Activated CD4-positive, alpha-beta T cell treated with anti-CD3 and anti-CD28 coated beads, Interleukin-2, amount 50 U/mL, for 48 hours (primary cell): ENCODE measurements at regions not wholly inside any gene's neighbourhood (a gene's known extent, or its start where the extent isn't known, plus 50 kb on each side); places are given as distances from the start of the nearest gene placed in this dataset.

Experiments
- DNase-seq, 2 experiments: peaks; one replicate each; pipeline ENCODE4 v3.0.0-alpha.2; 2020

DNA sequence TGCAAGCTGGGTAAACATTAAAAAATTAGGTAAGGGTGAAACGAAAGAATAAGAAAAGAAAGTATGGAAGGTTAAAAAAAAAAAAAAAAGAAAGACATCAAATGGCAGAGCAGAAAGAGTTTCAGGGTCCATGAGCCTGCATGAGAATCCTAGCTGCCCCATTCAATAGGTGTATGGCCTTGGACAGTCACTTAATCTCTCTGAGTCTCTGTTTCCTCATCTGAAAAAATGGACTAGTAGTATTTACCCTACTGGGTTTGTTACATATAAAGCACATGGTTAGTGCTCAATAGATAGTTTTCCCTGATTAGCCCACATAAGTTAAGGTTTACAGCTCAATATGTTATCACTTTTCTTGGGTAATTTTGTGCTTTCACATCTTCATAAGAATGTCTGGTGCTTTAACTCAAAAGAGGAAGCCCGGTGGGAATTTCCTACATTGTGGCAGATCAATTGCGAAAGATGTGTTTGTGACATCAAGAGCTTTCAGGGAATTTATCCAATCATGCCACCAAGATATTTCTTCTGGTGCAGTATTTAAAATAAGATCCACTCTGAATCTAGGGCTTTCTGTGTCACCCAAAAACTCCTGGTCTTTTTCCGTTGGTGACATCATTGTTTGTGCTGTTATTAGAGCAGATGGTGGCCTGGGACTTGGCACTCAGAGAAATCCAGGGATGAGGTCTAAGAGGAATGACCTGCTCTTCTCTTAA is 57.2 kb upstream of the UBE2E1 start:
- DNase-seq: no peak

DNA sequence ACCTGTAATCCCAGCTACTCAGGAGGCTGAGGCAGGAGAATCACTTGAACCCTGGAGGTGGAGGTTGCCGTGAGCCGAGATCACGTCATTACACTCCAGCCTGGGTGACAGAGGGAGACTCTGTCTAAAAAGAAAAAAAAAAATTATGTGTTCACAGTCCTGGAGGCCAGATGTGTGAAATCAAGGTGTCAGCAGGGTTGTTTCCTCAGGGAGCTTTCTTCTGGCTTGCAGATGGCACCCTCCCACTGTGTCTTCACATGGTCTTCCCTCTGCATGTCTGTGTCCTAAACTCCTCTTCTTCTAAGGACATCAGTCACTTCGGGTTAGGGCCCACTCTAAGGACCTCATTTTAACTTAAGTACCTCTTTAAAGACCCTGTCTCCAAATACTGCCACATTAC is 56.1 kb upstream of the UBE2E1 start:
- no peak for DNase-seq

DNA sequence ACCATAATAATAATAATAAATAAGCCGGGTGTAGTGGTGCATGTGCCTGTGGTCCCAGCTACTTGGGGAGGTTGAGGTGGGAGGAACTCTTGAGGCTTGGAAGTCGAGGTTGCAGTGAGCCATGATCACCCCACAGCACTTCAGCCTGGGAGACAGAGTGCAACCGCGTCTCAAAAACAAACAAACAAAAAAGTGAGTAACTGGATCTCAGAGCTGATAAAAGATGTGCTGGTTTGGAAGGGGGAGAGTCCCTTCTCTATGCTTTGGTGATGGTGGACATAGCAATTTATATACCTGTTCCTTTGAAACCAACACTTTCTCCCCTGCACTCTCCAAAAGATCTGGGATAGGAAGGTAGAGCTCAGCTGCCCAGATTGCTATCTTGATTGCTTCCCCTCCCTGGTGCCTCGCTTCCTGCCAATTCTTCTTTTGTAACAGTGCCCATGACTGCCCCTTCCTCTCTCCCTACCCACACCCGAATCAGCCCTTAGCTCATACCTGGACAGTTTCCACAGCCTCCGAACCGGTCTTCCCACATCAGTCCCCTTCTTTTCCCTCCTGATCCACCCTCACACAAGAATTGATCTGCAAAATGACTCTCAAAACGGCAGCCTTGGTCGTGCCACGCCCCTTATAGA is 55.1 kb upstream of the UBE2E1 start:
- DNase-seq: no peak

DNA sequence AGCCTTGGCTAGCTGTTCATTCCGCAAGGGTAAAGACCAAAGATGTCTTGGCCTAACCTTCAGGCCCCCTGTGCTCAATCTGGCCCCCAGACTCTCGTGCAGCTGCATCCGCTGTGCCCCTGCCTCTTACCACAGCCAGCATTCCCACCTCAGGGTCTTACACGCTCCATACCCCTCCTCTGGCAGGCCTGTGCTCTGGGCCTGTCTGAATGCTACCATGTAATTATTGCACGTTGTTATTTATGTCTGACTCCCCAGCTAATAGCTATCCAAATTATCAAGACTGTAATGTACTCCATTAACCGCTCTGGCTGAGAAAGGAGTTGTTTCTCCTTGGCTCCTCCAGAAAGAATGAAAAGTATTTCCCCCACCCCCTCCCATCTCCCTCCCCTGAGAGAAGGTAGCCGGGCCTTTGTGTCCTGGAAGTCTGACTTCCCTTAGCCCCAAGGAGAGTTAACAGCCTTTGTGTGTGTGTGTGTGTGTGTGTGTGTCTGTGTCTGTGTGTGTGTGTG is 54.5 kb upstream of the UBE2E1 start:
- DNase-seq: no peak

DNA sequence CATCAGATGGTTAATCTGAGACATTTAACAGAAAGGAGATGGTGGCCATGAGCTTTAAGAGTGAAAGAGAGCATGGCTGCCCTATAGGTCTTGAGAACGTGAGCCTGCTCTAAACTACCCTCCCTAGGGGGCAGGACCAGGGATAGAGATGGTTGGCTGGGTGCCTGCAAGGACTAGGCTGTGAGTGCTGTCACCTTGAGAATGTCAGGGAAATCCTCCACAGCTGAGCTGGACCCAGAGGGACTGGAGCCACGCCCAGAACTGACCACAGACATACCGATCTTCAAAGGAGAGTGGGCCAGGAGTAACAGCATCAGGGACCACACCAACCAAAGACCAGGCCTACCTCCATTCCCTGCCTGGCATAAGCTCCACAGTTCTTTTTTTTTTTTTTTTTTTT is 53.6 kb upstream of the UBE2E1 start:
- DNase-seq: no peak

DNA sequence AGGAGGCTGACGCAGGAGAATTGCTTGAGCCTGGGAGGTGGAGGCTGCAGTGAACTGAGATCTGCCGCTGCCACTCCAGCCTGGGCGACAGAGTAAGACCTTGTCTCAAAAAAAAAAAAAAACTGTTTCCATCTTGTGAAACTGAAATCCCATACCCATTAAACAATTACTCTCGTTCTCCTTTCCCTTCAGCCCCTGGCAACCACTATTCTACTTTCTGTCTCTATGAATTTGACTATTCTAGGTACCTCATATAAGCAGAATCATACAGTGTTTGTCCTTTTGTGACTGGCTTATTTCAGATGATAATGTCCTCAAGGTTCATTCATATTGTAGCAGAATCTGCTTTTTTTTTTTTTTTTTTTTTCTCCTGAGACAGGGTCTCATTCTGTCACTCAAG is 51.5 kb upstream of the UBE2E1 start:
- DNase-seq: no peak
